Neural cell (in vitro differentiated cells): ENCODE measurements at regions not wholly inside any gene's neighbourhood (a gene's known extent, or its start where the extent isn't known, plus 50 kb on each side); places are given as distances from the start of the nearest gene placed in this dataset.

ENCODE experiments used
- H2AFZ ChIP-seq: fragments of 200-600, 300-800 bp; sonication (generic), shearing (Covaris generic); 2 replicates; pipeline ENCODE4 v1.6.0; 2014; ENCODE audit warnings: low read depth, mild to moderate bottlenecking, antibody characterized with exemption, low read length, moderate library complexity
- H3F3A ChIP-seq: fragments of 200-600 bp; shearing (Covaris generic); 2 replicates; pipeline ENCODE4 v1.6.1; 2016; ENCODE audit warnings: mild to moderate bottlenecking, moderate library complexity, mixed read lengths, antibody characterized with exemption, low read length; ENCODE audit not compliant: insufficient read depth, poor library complexity, severe bottlenecking
- H3K27ac ChIP-seq: fragments of 200-600, 300-800 bp; sonication (generic), shearing (Covaris generic); 2 replicates; pipeline ENCODE4 v1.5.1; 2014; ENCODE audit warnings: mild to moderate bottlenecking, low read length, moderate library complexity
- H3K27me3 ChIP-seq: fragments of 300-800, 200-600 bp; sonication (generic), shearing (Covaris generic); 2 replicates; pipeline ENCODE4 v1.6.0; 2014; ENCODE audit warnings: mild to moderate bottlenecking, low read depth, low read length, moderate library complexity; ENCODE audit not compliant: insufficient read depth
- H3K36me3 ChIP-seq: fragments of 300-800, 200-600 bp; sonication (generic), shearing (Covaris generic); 2 replicates; pipeline ENCODE4 v1.5.1; 2014; ENCODE audit warnings: mild to moderate bottlenecking, antibody characterized with exemption, low read length, moderate library complexity; ENCODE audit not compliant: insufficient read depth
- H3K4me2 ChIP-seq: fragments of 300-800, 200-600 bp; sonication (generic), shearing (Covaris generic); 2 replicates; pipeline ENCODE4 v1.6.0; 2014; ENCODE audit warnings: mild to moderate bottlenecking, low read length
- H3K4me3 ChIP-seq: fragments of 300-800, 200-600 bp; sonication (generic), shearing (Covaris generic); 2 replicates; pipeline ENCODE4 v1.5.1; 2014; ENCODE audit warnings: mild to moderate bottlenecking, low read length, moderate library complexity
- H3K79me2 ChIP-seq: fragments of 200-600 bp; shearing (Covaris generic); replicated peaks from 2 replicates; pipeline ENCODE4 v1.6.0; 2014; ENCODE audit warnings: mild to moderate bottlenecking, low read length, moderate library complexity; ENCODE audit not compliant: insufficient read depth
- H3K9ac ChIP-seq: fragments of 300-800, 200-600 bp; sonication (generic), shearing (Covaris generic); 2 replicates; pipeline ENCODE4 v1.6.1; 2016; ENCODE audit warnings: mild to moderate bottlenecking, low read length, mixed read lengths
- H3K9me2 ChIP-seq: fragments of 200-600 bp; shearing (Covaris generic); 2 replicates; pipeline ENCODE4 v1.6.1; 2016; ENCODE audit warnings: mild to moderate bottlenecking, low read length, mixed read lengths; ENCODE audit not compliant: insufficient read depth
- H3K9me3 ChIP-seq: fragments of 200-600, 300-800 bp; sonication (generic), shearing (Covaris generic); 2 replicates; pipeline ENCODE4 v1.6.1; 2016; ENCODE audit warnings: mild to moderate bottlenecking, mixed run types, low read length, moderate library complexity, mixed read lengths
- H4K20me1 ChIP-seq: fragments of 200-600 bp; shearing (Covaris generic); 2 replicates; pipeline ENCODE4 v1.6.1; 2016; ENCODE audit warnings: mild to moderate bottlenecking, mixed run types; ENCODE audit not compliant: insufficient read depth
- CTCF ChIP-seq: fragments of 450-650 bp; IDR thresholded peaks from 2 replicates; pipeline ENCODE4 v1.5.1; 2014; ENCODE audit warnings: antibody characterized with exemption, mild to moderate bottlenecking, moderate library complexity; ENCODE audit not compliant: poor library complexity, severe bottlenecking
- EP300 ChIP-seq: fragments of 450-650 bp; conservative IDR thresholded peaks from 2 replicates; pipeline ENCODE4 v1.6.1; 2014; ENCODE audit warnings: antibody characterized with exemption, mild to moderate bottlenecking, moderate library complexity; ENCODE audit not compliant: poor library complexity, severe bottlenecking
- EZH2 ChIP-seq: fragments of 200-600, 300-800 bp; shearing (Covaris generic), sonication (generic); IDR thresholded peaks from 2 replicates; pipeline ENCODE4 v1.6.1; 2014; ENCODE audit warnings: antibody characterized with exemption, low read length, borderline replicate concordance, mild to moderate bottlenecking; ENCODE audit not compliant: insufficient read depth, poor library complexity, severe bottlenecking
- MXI1 ChIP-seq: fragments of 450-650 bp; conservative IDR thresholded peaks from 2 replicates; pipeline ENCODE4 v1.6.1; 2014; ENCODE audit warnings: antibody characterized with exemption, mild to moderate bottlenecking; ENCODE audit not compliant: poor library complexity, severe bottlenecking
- POLR2AphosphoS5 ChIP-seq: IDR thresholded peaks from 2 replicates; pipeline ENCODE4 v1.6.1; 2012
- RAD21 ChIP-seq: fragments of 450-650 bp; conservative IDR thresholded peaks from 2 replicates; pipeline ENCODE4 v1.6.1; 2014; ENCODE audit warnings: antibody characterized with exemption, mild to moderate bottlenecking, moderate library complexity
- REST ChIP-seq: IDR thresholded peaks from 2 replicates; pipeline ENCODE4 v1.6.1; 2012; ENCODE audit warnings: borderline replicate concordance
- SMC3 ChIP-seq: fragments of 450-650 bp; conservative IDR thresholded peaks from 2 replicates; pipeline ENCODE4 v1.6.1; 2014; ENCODE audit warnings: antibody characterized with exemption, mild to moderate bottlenecking, moderate library complexity; ENCODE audit not compliant: poor library complexity
- TAF1 ChIP-seq: IDR thresholded peaks from 2 replicates; pipeline ENCODE4 v1.6.1; 2012; ENCODE audit warnings: low read depth

GRCh38 chr1:148315071-148315811 is 163.2 kb upstream of the NBPF11 start:
- Histone ChIP-seq H3F3A (no peaks in the 10 kb centered on the region), H2AFZ (no peak overlapping the region), H3K9ac (no peak overlapping the region), H4K20me1 (no peaks in the 10 kb centered on the region), H3K9me3 (peaks cover 19% of the 10 kb centered on the region), H3K36me3 (no peaks in the 10 kb centered on the region), H3K4me3 (no peak overlapping the region), H3K27ac (no peak overlapping the region), H3K4me2 (no peak overlapping the region), H3K9me2 (no peaks in the 10 kb centered on the region), H3K79me2 (no peaks in the 10 kb centered on the region), H3K27me3 (peaks cover 62% of the 10 kb centered on the region)
- TF ChIP-seq REST (no peak), TAF1 (no peak), RAD21 (no peak), POLR2AphosphoS5 (no peak), EZH2 (no peak)

GRCh38 chr1:148310807-148311206 is 158.7 kb upstream of the NBPF11 start:
- TF ChIP-seq EZH2 (no peak), RAD21 (no peak), SMC3 (no peak), EP300 (no peak), CTCF (no peak), REST (no peak), TAF1 (no peak), MXI1 (no peak), POLR2AphosphoS5 (no peak)
- H4K20me1 ChIP-seq, result no peaks in the 10 kb centered on the region
- H3K4me2 ChIP-seq, result no peak overlapping the region
- H3K9ac ChIP-seq, result no peak overlapping the region
- H2AFZ ChIP-seq, result no peak overlapping the region
- no peak overlapping the region for H3K27ac ChIP-seq
- peaks cover 22% of the 10 kb centered on the region for H3K9me3 ChIP-seq
- H3K27me3 ChIP-seq, result peaks cover 65% of the 10 kb centered on the region
- no peaks in the 10 kb centered on the region for H3K36me3 ChIP-seq
- no peaks in the 10 kb centered on the region for H3K9me2 ChIP-seq
- H3F3A ChIP-seq, result no peaks in the 10 kb centered on the region
- no peaks in the 10 kb centered on the region for H3K79me2 ChIP-seq
- H3K4me3 ChIP-seq, result no peak overlapping the region
